Hepatocyte (in vitro differentiated cells): ENCODE measurements at regions not wholly inside any gene's neighbourhood (a gene's known extent, or its start where the extent isn't known, plus 50 kb on each side); places are given as distances from the start of the nearest gene placed in this dataset.

Source experiments
- EZH2phosphoT487 ChIP-seq: fragments of 200-600 bp; sonication (generic); IDR thresholded peaks from one replicate; pipeline ENCODE4 v1.6.1; 2018; ENCODE audit warnings: antibody characterized with exemption, mild to moderate bottlenecking, low read depth, moderate library complexity; ENCODE audit not compliant: unreplicated experiment, severe bottlenecking
- TF ChIP-seq, protein P1 (sequence below): fragments of 200-600 bp; sonication (generic); IDR thresholded peaks from 2 replicates; pipeline ENCODE4 v1.5.1; 2016; ENCODE audit warnings: antibody characterized with exemption, mild to moderate bottlenecking; ENCODE audit not compliant: poor library complexity

DNA sequence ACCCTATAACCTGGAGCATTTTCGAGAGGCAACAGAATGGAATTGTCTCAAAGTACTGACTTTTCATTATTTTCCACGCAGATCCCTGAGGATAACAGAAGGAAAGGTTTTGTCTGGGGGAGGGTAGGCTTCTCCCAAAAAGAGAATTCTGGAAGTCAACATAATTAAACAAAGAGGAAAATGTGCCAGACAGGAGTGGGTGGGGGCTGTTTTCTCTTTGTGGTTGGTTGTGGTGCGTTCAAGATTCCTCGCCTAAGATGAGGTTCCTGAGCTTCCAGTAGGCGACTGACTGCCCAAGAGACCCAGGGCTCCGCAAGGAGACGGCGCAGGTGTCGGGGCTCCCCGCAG is 70.4 kb downstream of the SOX4 start:
- TF ChIP-seq, protein P1, sequence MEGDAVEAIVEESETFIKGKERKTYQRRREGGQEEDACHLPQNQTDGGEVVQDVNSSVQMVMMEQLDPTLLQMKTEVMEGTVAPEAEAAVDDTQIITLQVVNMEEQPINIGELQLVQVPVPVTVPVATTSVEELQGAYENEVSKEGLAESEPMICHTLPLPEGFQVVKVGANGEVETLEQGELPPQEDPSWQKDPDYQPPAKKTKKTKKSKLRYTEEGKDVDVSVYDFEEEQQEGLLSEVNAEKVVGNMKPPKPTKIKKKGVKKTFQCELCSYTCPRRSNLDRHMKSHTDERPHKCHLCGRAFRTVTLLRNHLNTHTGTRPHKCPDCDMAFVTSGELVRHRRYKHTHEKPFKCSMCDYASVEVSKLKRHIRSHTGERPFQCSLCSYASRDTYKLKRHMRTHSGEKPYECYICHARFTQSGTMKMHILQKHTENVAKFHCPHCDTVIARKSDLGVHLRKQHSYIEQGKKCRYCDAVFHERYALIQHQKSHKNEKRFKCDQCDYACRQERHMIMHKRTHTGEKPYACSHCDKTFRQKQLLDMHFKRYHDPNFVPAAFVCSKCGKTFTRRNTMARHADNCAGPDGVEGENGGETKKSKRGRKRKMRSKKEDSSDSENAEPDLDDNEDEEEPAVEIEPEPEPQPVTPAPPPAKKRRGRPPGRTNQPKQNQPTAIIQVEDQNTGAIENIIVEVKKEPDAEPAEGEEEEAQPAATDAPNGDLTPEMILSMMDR: no peak
- TF ChIP-seq EZH2phosphoT487: no peak
